CD4-positive, CD25-positive, alpha-beta regulatory T cell (primary cell): ENCODE measurements at regions not wholly inside any gene's neighbourhood (a gene's known extent, or its start where the extent isn't known, plus 50 kb on each side); places are given as distances from the start of the nearest gene placed in this dataset.

Experiments
- ATAC-seq, 2 donors: fragments of 150-1000 bp; cut with Tn5 transposase; one replicate each; pipeline ENCODE4 v1.10.0; 2021; ENCODE audit warnings: low read depth in 2 of 2, moderate number of reproducible peaks in 2 of 2, moderate library complexity in 1 of 2
- DNase-seq, 3 donors: peaks; one replicate each; pipeline versions ENCODE4 v3.0.0 to v3.0.0-alpha.2; 2012 to 2022; ENCODE audit warnings: mixed read lengths in 1 of 3
- H3K27ac ChIP-seq: one replicate; pipeline ENCODE4 v1.7.0; 2013; ENCODE audit warnings: mild to moderate bottlenecking, low read length; ENCODE audit not compliant: insufficient read depth, poor library complexity, severe bottlenecking
- H3K27me3 ChIP-seq: one replicate; pipeline ENCODE4 v1.7.0; 2013; ENCODE audit warnings: low read length; ENCODE audit not compliant: control insufficient read depth, insufficient read depth
- H3K36me3 ChIP-seq: one replicate; pipeline ENCODE4 v1.7.0; 2013; ENCODE audit warnings: mild to moderate bottlenecking, low read length, moderate library complexity; ENCODE audit not compliant: control insufficient read depth, insufficient read depth
- H3K4me1 ChIP-seq: 2 replicates; pipeline ENCODE4 v1.7.0; 2013; ENCODE audit warnings: mild to moderate bottlenecking, low read length; ENCODE audit not compliant: insufficient read depth, control insufficient read depth, poor library complexity, severe bottlenecking
- H3K4me3 ChIP-seq: one replicate; pipeline ENCODE4 v1.7.0; 2013; ENCODE audit warnings: low read depth, mild to moderate bottlenecking, low read length, moderate library complexity
- H3K9me3 ChIP-seq, 2 experiments: 1 replicate in 1 of 2; 2 replicates in 1 of 2; pipeline ENCODE4 v1.7.0; 2013; ENCODE audit warnings: low read length in 2 of 2, mild to moderate bottlenecking in 1 of 2, moderate library complexity in 1 of 2; ENCODE audit not compliant: control insufficient read depth in 2 of 2
- H3K27ac Mint-ChIP-seq, 3 donors: one replicate each; pipeline ENCODE4 v1.8.0; 2020 to 2022; ENCODE audit warnings: mild to moderate bottlenecking in 3 of 3, mixed read lengths in 3 of 3, moderate library complexity in 2 of 3
- H3K27me3 Mint-ChIP-seq: one replicate; pipeline ENCODE4 v1.8.0; 2022; ENCODE audit warnings: mild to moderate bottlenecking, mixed read lengths
- H3K36me3 Mint-ChIP-seq: one replicate; pipeline ENCODE4 v1.8.0; 2020; ENCODE audit warnings: mixed read lengths
- H3K4me1 Mint-ChIP-seq, 4 donors: one replicate each; pipeline ENCODE4 v1.8.0; 2020 to 2022; ENCODE audit warnings: mixed read lengths in 4 of 4, mild to moderate bottlenecking in 1 of 4
- H3K4me3 Mint-ChIP-seq, 4 donors: one replicate each; pipeline ENCODE4 v1.8.0; 2020 to 2022; ENCODE audit warnings: mild to moderate bottlenecking in 4 of 4, mixed read lengths in 4 of 4, moderate library complexity in 3 of 4
- H3K9me3 Mint-ChIP-seq, 7 donors: one replicate each; pipeline ENCODE4 v1.8.0; 2020 to 2022; ENCODE audit warnings: mixed read lengths in 7 of 7, mild to moderate bottlenecking in 3 of 7, moderate library complexity in 2 of 7

DNA sequence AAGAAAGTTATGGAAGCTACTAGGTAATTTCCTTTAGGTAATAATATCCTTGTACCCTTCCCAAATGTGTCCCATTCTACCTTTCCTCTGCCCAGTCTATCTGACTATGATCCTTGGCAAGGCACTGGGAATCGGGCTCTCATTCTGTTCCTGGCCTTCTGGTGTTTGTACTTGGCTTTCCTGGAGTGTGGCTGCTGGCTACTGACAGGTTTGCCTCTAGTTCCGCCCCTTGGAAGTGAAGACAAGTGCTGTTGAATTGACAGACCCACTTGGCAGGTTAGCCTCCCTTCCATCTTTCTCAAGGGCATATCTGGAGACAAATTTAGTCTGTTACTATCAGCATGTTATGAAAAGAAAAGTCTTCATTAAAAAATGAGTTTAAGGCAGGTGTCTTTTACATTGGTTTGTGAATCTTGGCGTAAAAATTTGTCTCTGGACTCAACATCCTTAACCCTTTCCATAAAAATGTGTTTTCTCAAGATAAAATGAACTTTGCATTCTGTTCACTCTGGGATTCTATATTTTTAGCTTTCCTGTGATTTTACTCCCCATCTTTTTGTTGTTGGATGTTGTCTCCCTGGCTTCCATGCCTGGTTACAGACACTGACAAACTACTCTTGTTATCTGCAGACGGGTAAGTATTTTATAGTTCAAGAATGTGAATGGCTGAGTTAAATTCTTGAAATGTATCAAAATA is 287.4 kb upstream of the PDGFD start:
- H3K4me1 ChIP-seq, result no peaks in the 10 kb centered on the region
- no peak overlapping the region for H3K4me3 Mint-ChIP-seq
- no peaks in the 10 kb centered on the region for H3K4me1 Mint-ChIP-seq
- H3K36me3 ChIP-seq, result no peaks in the 10 kb centered on the region
- H3K9me3 Mint-ChIP-seq, result no peaks in the 10 kb centered on the region
- H3K27ac Mint-ChIP-seq, result no peak overlapping the region
- H3K36me3 Mint-ChIP-seq, result no peaks in the 10 kb centered on the region
- H3K27me3 Mint-ChIP-seq, result no peaks in the 10 kb centered on the region
- H3K27ac ChIP-seq, result no peak overlapping the region
- H3K9me3 ChIP-seq, result no peaks in the 10 kb centered on the region
- H3K4me3 ChIP-seq, result no peak overlapping the region
- no peaks in the 10 kb centered on the region for H3K27me3 ChIP-seq
- DNase-seq, result no peak
- ATAC-seq, result no peak

DNA sequence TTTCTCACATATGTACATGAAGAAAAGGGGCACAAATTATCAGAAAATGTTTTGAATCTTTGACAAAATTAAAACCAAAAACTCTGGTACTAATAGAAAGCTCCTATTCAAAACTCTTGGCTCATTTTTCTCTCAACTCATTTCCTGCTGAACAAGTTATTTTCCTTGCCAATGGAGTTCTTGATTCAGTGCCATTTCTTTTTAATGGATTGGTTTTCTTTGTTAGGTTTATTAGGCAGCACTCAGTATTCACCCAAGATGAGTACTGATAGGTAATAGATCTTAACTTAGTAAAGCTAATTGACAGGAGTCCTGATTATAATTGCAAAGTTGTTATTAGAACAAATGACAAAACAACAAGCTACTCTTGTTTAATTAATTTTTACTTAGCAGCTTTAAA is 279.4 kb upstream of the PDGFD start:
- H3K4me1 Mint-ChIP-seq, result no peaks in the 10 kb centered on the region
- Histone ChIP-seq H3K27ac (no peak overlapping the region), H3K4me3 (no peak overlapping the region), H3K36me3 (no peaks in the 10 kb centered on the region), H3K4me1 (no peaks in the 10 kb centered on the region), H3K27me3 (no peaks in the 10 kb centered on the region), H3K9me3 (no peaks in the 10 kb centered on the region)
- no peak overlapping the region for H3K27ac Mint-ChIP-seq
- no peak for ATAC-seq
- no peaks in the 10 kb centered on the region for H3K27me3 Mint-ChIP-seq
- no peak for DNase-seq
- no peaks in the 10 kb centered on the region for H3K36me3 Mint-ChIP-seq
- H3K4me3 Mint-ChIP-seq, result no peak overlapping the region
- H3K9me3 Mint-ChIP-seq, result peaks cover 0 to 7% (median 0%) of the 10 kb centered on the region in 7 donors

DNA sequence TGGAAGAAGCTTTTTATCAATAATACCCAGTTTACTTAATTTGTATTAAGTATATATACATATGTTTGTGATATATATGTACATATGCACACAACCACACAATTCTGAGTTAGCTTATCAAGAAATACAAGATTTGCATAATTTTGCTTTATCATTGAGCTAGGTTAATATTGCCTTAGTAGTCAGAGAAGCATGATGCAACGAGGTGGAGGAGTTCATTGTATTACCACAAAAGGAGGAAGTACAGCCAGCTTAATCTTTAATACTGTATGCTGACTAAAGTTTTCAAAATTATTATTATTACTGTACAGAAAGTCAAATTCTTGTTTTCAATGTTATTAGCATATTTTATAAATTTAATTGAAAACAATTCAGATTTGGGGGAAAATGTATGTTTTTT is 278.4 kb upstream of the PDGFD start:
- Mint-ChIP-seq H3K4me1 (no peaks in the 10 kb centered on the region), H3K27ac (no peak overlapping the region), H3K36me3 (no peaks in the 10 kb centered on the region), H3K27me3 (no peaks in the 10 kb centered on the region), H3K4me3 (no peak overlapping the region), H3K9me3 (peaks cover 0 to 7% (median 0%) of the 10 kb centered on the region in 7 donors)
- no peak for ATAC-seq
- Histone ChIP-seq H3K9me3 (no peaks in the 10 kb centered on the region), H3K27ac (no peak overlapping the region), H3K4me1 (no peaks in the 10 kb centered on the region), H3K27me3 (no peaks in the 10 kb centered on the region), H3K36me3 (no peaks in the 10 kb centered on the region), H3K4me3 (no peak overlapping the region)
- no peak for DNase-seq

DNA sequence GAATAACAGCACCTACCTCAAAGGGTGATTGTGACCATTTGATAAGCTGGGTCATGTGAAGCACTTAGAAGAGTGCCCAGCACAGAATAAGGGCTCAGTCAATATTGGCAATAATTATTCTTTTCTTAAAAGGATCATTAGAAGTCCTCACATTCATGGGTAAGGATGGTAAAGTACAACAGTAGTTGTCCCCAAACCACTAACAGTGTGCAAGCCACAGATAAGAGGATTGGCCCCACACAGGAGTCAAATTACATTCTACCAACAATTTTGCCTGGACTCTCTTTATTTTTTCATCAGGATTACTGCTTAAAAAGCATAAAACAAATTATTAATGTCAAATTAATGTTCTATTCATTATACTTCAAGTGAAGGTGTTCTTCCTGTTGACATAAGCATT is 271.5 kb upstream of the PDGFD start:
- Histone ChIP-seq H3K9me3 (no peaks in the 10 kb centered on the region), H3K27ac (no peak overlapping the region), H3K27me3 (no peaks in the 10 kb centered on the region), H3K36me3 (no peaks in the 10 kb centered on the region), H3K4me1 (no peaks in the 10 kb centered on the region), H3K4me3 (no peak overlapping the region)
- Mint-ChIP-seq H3K27me3 (no peaks in the 10 kb centered on the region), H3K27ac (no peak overlapping the region), H3K4me3 (no peak overlapping the region), H3K36me3 (no peaks in the 10 kb centered on the region), H3K4me1 (no peaks in the 10 kb centered on the region), H3K9me3 (peaks cover 0 to 7% (median 0%) of the 10 kb centered on the region in 7 donors)
- ATAC-seq (no peak), DNase-seq (no peak)

DNA sequence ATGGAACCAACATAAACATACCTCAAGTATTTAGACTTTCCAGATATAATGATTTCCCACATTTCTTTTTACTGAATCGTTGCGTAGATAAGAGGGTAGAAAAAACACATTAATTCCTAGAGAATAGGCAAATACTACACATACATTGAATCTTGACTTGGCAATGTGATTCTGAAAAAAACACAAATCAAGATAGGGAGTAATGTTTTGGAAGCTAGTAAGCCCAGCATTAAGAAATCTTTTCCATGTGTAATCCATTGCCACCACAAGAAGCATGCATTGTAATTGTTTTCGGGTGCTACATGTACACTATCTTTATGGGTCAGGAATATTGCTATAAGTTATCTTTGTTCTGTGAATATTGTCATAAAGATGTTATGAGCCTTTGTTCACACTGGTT is 269.8 kb upstream of the PDGFD start:
- ATAC-seq, result no peak

DNA sequence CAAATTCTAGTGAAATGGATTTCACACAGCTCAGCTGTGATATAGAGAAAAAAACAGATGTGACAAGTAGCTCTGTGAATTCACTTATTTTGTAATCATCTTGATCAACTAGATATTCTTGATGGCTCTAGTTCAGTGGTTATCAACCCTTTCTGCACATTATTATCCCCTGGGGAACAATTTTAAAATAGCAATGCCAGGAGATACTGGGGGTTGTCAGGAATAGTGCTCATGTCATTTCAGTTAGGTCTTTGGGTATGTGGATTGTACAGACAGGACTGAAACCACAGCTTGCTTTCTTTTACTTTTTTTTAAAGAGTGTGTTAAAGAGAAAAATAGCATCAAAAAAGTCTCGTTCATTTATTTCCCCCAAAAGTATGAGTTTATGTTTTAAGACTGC is 269.0 kb upstream of the PDGFD start:
- H3K27ac Mint-ChIP-seq, result no peak overlapping the region
- DNase-seq, result no peak
- no peaks in the 10 kb centered on the region for H3K9me3 Mint-ChIP-seq
- no peak overlapping the region for H3K4me3 Mint-ChIP-seq
- Histone ChIP-seq H3K4me3 (no peak overlapping the region), H3K4me1 (no peaks in the 10 kb centered on the region), H3K9me3 (no peaks in the 10 kb centered on the region), H3K27ac (no peak overlapping the region), H3K27me3 (no peaks in the 10 kb centered on the region), H3K36me3 (no peaks in the 10 kb centered on the region)
- ATAC-seq, result no peak
- no peaks in the 10 kb centered on the region for H3K27me3 Mint-ChIP-seq
- no peaks in the 10 kb centered on the region for H3K4me1 Mint-ChIP-seq
- H3K36me3 Mint-ChIP-seq, result no peaks in the 10 kb centered on the region

More for the DNA sequence above, 269.8 kb upstream of the PDGFD start:
- Histone ChIP-seq H3K9me3 (no peaks in the 10 kb centered on the region), H3K4me1 (no peaks in the 10 kb centered on the region), H3K36me3 (no peaks in the 10 kb centered on the region), H3K4me3 (no peak overlapping the region), H3K27ac (no peak overlapping the region), H3K27me3 (no peaks in the 10 kb centered on the region)
- Mint-ChIP-seq H3K27me3 (no peaks in the 10 kb centered on the region), H3K9me3 (peaks cover 0 to 2% (median 0%) of the 10 kb centered on the region in 7 donors), H3K27ac (no peak overlapping the region), H3K4me3 (no peak overlapping the region), H3K4me1 (no peaks in the 10 kb centered on the region), H3K36me3 (no peaks in the 10 kb centered on the region)
- no peak for DNase-seq

DNA sequence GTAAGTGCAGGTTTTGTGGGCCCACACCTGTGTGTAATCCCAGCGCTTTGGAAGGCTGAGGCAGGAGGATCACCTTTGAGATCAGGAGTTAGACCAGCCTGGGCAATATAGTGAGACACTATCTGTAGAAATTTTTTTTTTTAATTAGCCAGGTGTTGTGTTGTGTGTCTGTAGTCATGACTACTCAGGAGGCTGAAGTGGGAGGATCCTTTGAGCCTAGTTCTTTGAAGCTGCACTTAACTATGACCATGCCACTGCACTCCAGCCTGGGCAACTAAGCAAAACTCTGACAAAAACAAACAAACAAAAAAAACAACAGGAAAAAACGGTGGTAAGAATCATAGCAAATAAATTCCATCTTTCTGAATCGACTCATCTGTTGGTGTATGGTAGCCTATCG is 268.6 kb upstream of the PDGFD start:
- no peaks in the 10 kb centered on the region for H3K27me3 ChIP-seq
- H3K4me1 ChIP-seq, result no peaks in the 10 kb centered on the region
- no peak for DNase-seq
- Mint-ChIP-seq H3K27ac (no peak overlapping the region), H3K27me3 (no peaks in the 10 kb centered on the region), H3K9me3 (no peaks in the 10 kb centered on the region), H3K4me3 (no peak overlapping the region), H3K36me3 (no peaks in the 10 kb centered on the region), H3K4me1 (no peaks in the 10 kb centered on the region)
- H3K4me3 ChIP-seq, result no peak overlapping the region
- H3K36me3 ChIP-seq, result no peaks in the 10 kb centered on the region
- no peak for ATAC-seq
- no peaks in the 10 kb centered on the region for H3K9me3 ChIP-seq
- H3K27ac ChIP-seq, result no peak overlapping the region

DNA sequence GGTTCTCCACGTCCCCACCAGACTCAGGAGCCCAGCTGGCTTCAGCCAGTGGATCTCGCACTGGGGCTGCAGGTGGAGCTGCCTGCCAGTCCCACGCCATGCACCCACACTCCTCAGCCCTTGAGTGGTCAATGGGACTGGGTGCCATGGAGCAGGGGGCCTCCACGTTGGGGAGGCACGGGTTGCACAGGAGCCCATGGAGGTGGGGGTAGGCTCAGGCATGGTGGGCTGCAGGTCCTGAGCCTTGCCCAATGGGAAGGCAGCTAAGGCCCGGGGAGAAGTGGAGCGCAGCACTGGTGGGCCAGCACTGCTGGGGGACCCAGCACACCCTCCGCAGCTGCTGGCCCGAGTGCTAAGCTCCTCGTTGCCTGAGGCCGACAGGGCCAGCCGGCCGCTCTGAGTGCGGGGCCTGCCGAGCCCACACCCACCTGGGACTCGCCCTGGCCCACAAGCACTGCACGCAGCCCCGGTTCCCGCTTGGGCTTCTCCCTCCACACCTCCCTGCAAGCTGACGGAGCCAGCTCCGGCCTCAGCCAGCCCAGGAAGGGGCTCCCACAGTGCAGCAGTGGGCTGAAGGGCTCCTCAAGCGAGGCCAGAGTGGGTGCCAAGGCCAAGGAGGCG is 258.5 kb upstream of the PDGFD start:
- H3K27ac ChIP-seq, result no peak overlapping the region
- DNase-seq, result no peak
- ATAC-seq, result no peak
- no peaks in the 10 kb centered on the region for H3K9me3 ChIP-seq
- no peaks in the 10 kb centered on the region for H3K27me3 ChIP-seq
- Mint-ChIP-seq H3K27me3 (no peaks in the 10 kb centered on the region), H3K36me3 (no peaks in the 10 kb centered on the region), H3K27ac (no peak overlapping the region), H3K9me3 (peaks cover 0 to 2% (median 0%) of the 10 kb centered on the region in 7 donors), H3K4me1 (no peaks in the 10 kb centered on the region), H3K4me3 (no peak overlapping the region)
- H3K4me1 ChIP-seq, result no peaks in the 10 kb centered on the region
- H3K4me3 ChIP-seq, result no peak overlapping the region
- no peaks in the 10 kb centered on the region for H3K36me3 ChIP-seq
